PC-3 (cell line): ENCODE measurements at regions not wholly inside any gene's neighbourhood (a gene's known extent, or its start where the extent isn't known, plus 50 kb on each side); places are given as distances from the start of the nearest gene placed in this dataset.

ENCODE experiments used
- ATAC-seq: fragments of 200-7000 bp; cut with Tn5 transposase; 2 replicates; pipeline ENCODE4 v1.9.1; 2020; ENCODE audit warnings: mild to moderate bottlenecking, moderate library complexity
- BruUV-seq: library from RNA; stranded (reverse); fragments of 400-500 nt; replicated peaks from 2 replicates; lab custom pipeline; 2021; lab: Mats Ljungman, UMichigan
- CTCF ChIA-PET: fragments of 300-600 bp; sonication (Branson Sonifier 250); formaldehyde crosslinking; loops from one replicate; lab custom pipeline; 2022; ENCODE audit warnings: antibody characterized with exemption; lab: Charles Lee
- POLR2A ChIA-PET: fragments of 300-600 bp; sonication (Branson Sonifier 250); formaldehyde crosslinking; loops from one replicate; lab custom pipeline; 2022; ENCODE audit warnings: antibody characterized with exemption; ENCODE audit not compliant: unreplicated experiment; lab: Charles Lee
- DNase-seq: peaks from one replicate; pipeline ENCODE4 v3.0.0-alpha.2; 2015
- H2AFZ ChIP-seq: fragments of 300-600 bp; sonication (generic); 2 replicates; pipeline ENCODE4 v1.6.0; 2016; ENCODE audit warnings: antibody characterized with exemption, low read length
- H3F3A ChIP-seq: fragments of 300-600 bp; sonication (generic); one replicate; pipeline ENCODE4 v1.6.0; 2017; ENCODE audit warnings: antibody characterized with exemption, low read length, control low read depth, mild to moderate bottlenecking; ENCODE audit not compliant: unreplicated experiment
- H3K27ac ChIP-seq: fragments of 300-600 bp; sonication (generic); 2 replicates; pipeline ENCODE4 v1.5.1; 2016; ENCODE audit warnings: mild to moderate bottlenecking, low read length
- H3K27me3 ChIP-seq: fragments of 300-600 bp; sonication (generic); 2 replicates; pipeline ENCODE4 v1.6.1; 2016; ENCODE audit warnings: low read length, mixed read lengths
- H3K36me3 ChIP-seq: fragments of 300-600 bp; sonication (generic); 2 replicates; pipeline ENCODE4 v1.6.1; 2016; ENCODE audit warnings: low read depth, mixed run types, low read length, mixed read lengths
- H3K4me1 ChIP-seq: fragments of 300-600 bp; sonication (generic); 2 replicates; pipeline ENCODE4 v1.5.1; 2016; ENCODE audit warnings: low read length; ENCODE audit not compliant: insufficient read depth
- H3K4me2 ChIP-seq: fragments of 300-600 bp; sonication (generic); 2 replicates; pipeline ENCODE4 v1.6.0; 2016; ENCODE audit warnings: low read length
- H3K4me3 ChIP-seq: fragments of 300-600 bp; sonication (generic); 2 replicates; pipeline ENCODE4 v1.5.1; 2016; ENCODE audit warnings: mild to moderate bottlenecking, low read length, mixed read lengths
- H3K79me2 ChIP-seq: fragments of 300-600 bp; sonication (generic); 2 replicates; pipeline ENCODE4 v1.6.1; 2017; ENCODE audit warnings: low read length, mixed read lengths
- H3K9ac ChIP-seq: fragments of 300-600 bp; sonication (generic); 2 replicates; pipeline ENCODE4 v1.6.0; 2016; ENCODE audit warnings: mild to moderate bottlenecking, low read length
- H3K9me2 ChIP-seq: fragments of 300-600 bp; sonication (generic); replicated peaks from 2 replicates; pipeline ENCODE4 v1.6.1; 2016; ENCODE audit warnings: mixed run types, low read length, mixed read lengths
- H3K9me3 ChIP-seq: fragments of 300-600 bp; sonication (generic); 2 replicates; pipeline ENCODE4 v1.6.1; 2016; ENCODE audit warnings: low read length, mixed read lengths
- H4K20me1 ChIP-seq: fragments of 300-600 bp; sonication (generic); 2 replicates; pipeline ENCODE4 v1.6.1; 2016; ENCODE audit warnings: low read length, mixed read lengths
- EZH2 ChIP-seq: fragments of 300-600 bp; sonication (generic); IDR thresholded peaks from one replicate; pipeline ENCODE4 v1.6.1; 2017; ENCODE audit warnings: antibody characterized with exemption, mild to moderate bottlenecking, low read length; ENCODE audit not compliant: unreplicated experiment
- EZH2phosphoT487 ChIP-seq: fragments of 300-600 bp; sonication (generic); IDR thresholded peaks from 2 replicates; pipeline ENCODE4 v1.6.1; 2018; ENCODE audit warnings: mild to moderate bottlenecking, antibody characterized with exemption, low read length, borderline replicate concordance
- intact Hi-C: fragments of 100-400 bp; cut with micrococcal nuclease; formaldehyde crosslinking; loops from 2 replicates; pipeline ENCODE4 v1.9.0; 2023
- TF ChIP-seq, protein P1 (sequence below): fragments of 300-600 bp; sonication (generic); conservative IDR thresholded peaks from 2 replicates; pipeline ENCODE4 v1.5.1; 2017; ENCODE audit warnings: antibody characterized with exemption, low read depth, mild to moderate bottlenecking, low read length

DNA sequence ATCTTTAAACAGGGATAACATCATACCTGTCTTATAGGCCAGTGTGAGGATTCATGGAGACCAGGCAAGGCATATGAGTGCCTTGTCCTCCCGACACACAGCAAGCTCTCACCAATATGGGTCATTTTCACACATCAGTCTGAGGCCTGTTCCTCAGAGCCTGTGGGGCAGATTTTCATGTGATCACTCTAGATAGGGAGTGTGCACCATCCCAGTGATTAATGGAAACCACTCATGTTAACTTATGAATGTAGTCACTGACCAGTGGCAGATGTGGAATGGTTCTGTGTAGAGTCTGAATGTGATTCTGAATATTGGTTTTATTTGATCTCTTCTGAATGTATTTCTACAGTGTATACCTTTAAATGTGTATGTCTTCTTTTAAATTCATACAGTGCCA is 219.7 kb upstream of the SFSWAP start:
- Histone ChIP-seq H3K27ac (no peak overlapping the region), H3K79me2 (no peaks in the 10 kb centered on the region), H3F3A (no peaks in the 10 kb centered on the region), H4K20me1 (no peaks in the 10 kb centered on the region), H3K9ac (no peak overlapping the region), H3K9me3 (no peaks in the 10 kb centered on the region), H3K36me3 (no peaks in the 10 kb centered on the region), H3K9me2 (no peaks in the 10 kb centered on the region), H2AFZ (no peak overlapping the region), H3K4me1 (no peaks in the 10 kb centered on the region), H3K4me3 (no peak overlapping the region), H3K27me3 (peaks cover 68% of the 10 kb centered on the region), H3K4me2 (no peak overlapping the region)
- TF ChIP-seq EZH2 (no peak), EZH2phosphoT487 (no peak)
- TF ChIP-seq, protein P1, sequence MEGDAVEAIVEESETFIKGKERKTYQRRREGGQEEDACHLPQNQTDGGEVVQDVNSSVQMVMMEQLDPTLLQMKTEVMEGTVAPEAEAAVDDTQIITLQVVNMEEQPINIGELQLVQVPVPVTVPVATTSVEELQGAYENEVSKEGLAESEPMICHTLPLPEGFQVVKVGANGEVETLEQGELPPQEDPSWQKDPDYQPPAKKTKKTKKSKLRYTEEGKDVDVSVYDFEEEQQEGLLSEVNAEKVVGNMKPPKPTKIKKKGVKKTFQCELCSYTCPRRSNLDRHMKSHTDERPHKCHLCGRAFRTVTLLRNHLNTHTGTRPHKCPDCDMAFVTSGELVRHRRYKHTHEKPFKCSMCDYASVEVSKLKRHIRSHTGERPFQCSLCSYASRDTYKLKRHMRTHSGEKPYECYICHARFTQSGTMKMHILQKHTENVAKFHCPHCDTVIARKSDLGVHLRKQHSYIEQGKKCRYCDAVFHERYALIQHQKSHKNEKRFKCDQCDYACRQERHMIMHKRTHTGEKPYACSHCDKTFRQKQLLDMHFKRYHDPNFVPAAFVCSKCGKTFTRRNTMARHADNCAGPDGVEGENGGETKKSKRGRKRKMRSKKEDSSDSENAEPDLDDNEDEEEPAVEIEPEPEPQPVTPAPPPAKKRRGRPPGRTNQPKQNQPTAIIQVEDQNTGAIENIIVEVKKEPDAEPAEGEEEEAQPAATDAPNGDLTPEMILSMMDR: no peak
- ChIA-PET CTCF (no interaction called here), POLR2A (no interaction called here)
- no peak for DNase-seq
- no TSS peak for BruUV-seq
- ATAC-seq: no peak
- intact Hi-C loops: no loop called here

DNA sequence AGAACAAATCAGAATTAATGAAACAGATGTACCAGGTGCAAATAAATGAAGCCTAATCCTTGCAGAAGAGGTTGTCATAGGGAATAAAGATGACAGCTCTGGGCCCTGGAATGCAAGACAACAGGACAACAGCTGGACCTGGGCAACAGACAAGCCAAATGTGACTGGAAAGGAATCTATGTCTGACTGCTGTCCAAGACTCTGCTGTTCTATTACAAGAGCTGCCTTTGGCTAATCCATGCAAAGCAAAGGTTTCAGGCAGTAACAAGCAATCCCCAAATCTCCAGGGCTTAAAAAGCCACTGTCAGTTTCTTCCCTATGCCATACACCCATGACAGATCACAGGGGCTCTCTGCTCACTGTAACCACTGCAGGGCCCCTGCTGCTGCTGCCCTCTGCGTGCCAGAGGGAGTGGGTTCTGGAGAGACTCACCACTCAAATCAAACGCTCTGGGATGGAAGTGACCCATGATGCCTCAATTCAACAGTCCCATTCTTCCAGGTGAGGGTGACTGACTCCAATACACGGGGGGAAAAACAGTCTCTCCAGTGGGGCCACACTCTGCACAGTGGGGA is 218.9 kb upstream of the SFSWAP start:
- intact Hi-C loops: no loop called here
- Histone ChIP-seq H3K9me2 (no peaks in the 10 kb centered on the region), H3K79me2 (no peaks in the 10 kb centered on the region), H3K9me3 (no peaks in the 10 kb centered on the region), H3K27me3 (peaks cover 68% of the 10 kb centered on the region), H3K27ac (no peak overlapping the region), H3F3A (no peaks in the 10 kb centered on the region), H3K4me2 (no peak overlapping the region), H3K4me3 (no peak overlapping the region), H3K36me3 (no peaks in the 10 kb centered on the region), H2AFZ (no peak overlapping the region), H3K9ac (no peak overlapping the region), H3K4me1 (no peaks in the 10 kb centered on the region), H4K20me1 (no peaks in the 10 kb centered on the region)
- no peak for TF ChIP-seq EZH2phosphoT487
- TF ChIP-seq, protein P1: no peak
- TF ChIP-seq EZH2: no peak
- ATAC-seq (no peak), DNase-seq (no peak)
- CTCF ChIA-PET: no interaction called here
- POLR2A ChIA-PET: no interaction called here
- no TSS peak for BruUV-seq

DNA sequence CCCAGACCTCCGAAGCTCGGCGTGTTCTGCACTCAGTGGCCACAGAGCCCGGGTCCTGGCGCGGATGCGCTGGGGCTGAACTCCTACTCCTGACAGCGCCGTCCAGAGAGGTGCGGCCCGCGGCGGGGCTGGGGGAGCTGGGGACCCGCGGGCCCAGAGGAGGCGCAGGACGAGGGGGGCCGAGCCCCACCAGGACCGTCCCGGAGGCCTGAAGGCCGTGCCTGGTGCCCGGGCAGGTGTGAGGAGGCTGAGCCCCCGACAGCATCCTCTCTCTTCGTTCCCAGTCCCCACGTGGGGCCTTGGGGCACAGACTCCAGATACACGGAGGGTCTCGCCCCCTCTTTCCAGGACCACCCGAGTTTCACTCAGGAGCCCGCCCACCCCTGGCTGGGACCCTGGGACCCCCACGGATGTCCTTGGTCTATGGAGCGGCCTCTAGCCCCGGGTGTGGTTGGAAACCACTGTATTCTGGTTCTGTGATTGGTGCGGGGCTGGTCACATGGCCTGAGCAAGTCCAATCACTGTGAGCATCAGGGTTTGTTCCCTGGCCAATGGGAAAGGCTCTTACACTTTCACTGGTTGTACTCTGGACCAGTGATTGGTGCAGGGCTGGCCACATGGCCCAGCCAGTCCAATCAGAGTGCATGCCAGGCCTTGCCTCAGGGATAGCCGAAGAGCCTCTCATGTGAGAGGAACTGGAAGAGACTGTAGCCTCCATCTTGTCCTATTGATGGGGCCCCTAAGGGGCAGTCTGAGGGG is 217.6 kb upstream of the SFSWAP start:
- Histone ChIP-seq H3K79me2 (no peaks in the 10 kb centered on the region), H3K27ac (no peak overlapping the region), H3K4me2 (no peak overlapping the region), H4K20me1 (no peaks in the 10 kb centered on the region), H2AFZ (no peak overlapping the region), H3F3A (no peaks in the 10 kb centered on the region), H3K27me3 (peaks cover 80% of the 10 kb centered on the region), H3K9me3 (no peaks in the 10 kb centered on the region), H3K9ac (no peak overlapping the region), H3K4me1 (no peaks in the 10 kb centered on the region), H3K36me3 (no peaks in the 10 kb centered on the region), H3K4me3 (no peak overlapping the region), H3K9me2 (no peaks in the 10 kb centered on the region)
- ChIA-PET CTCF (no interaction called here), POLR2A (no interaction called here)
- ATAC-seq: no peak
- BruUV-seq: no TSS peak
- no peak for DNase-seq
- intact Hi-C loops: no loop called here
- TF ChIP-seq EZH2: no peak
- TF ChIP-seq, protein P1: no peak
- TF ChIP-seq EZH2phosphoT487: no peak
